ENCODE measurements at regions not wholly inside any gene's neighbourhood (a gene's known extent, or its start where the extent isn't known, plus 50 kb on each side); places are given as distances from the start of the nearest gene placed in this dataset.

DNA sequence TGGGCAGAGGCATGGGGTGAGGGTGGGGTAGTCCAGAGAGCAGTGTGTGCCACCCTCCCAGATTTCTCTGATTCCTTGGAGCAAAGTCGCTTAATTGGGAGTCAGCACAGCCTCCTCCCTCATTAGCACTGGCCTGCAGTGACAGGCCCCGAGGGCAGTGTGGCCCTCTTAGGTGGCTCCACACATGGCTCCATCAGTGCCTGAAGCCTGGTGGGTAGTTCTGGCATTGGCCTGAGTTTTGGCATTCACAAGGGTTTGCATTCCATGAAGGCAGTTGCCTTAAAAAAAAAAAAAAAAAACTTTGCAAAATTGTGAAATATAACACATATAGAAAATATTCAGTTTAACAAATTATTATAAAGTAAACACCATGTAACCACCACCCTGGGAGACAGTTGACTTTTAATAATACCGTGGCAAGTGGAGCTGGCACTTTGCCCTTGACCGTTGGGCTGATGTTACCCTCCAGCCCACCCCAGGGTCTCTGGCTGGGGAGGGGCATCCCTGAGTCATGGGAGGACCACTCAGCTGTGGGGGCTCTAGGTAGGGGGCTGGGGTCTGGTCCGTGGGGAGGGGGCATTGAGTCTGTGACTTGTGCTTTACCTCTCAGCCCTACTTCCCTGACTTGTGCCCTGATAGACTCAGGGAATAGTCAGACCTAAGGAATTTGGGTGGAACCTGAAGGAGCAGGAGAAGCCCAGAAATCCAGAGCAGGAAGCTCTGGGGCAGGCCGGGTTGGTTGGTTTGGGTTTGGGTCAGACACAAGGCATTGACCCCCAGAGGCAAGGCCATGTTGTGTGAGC is 51.3 kb upstream of the PITX1 start:
- Histone ChIP-seq H3K36me3 (ENCODE audit: control insufficient read depth in 2 of 3, insufficient read depth in 3 of 3, low read length in 3 of 3) (no peaks in the 10 kb centered on the region), H3K4me3 (ENCODE audit: low read length) (no peak overlapping the region), H3K27me3 (ENCODE audit: control insufficient read depth in 2 of 2, insufficient read depth in 2 of 2, low read length in 2 of 2) (peaks cover 0 to 3% of the 10 kb centered on the region in 2 donors), H3K4me1 (ENCODE audit: control insufficient read depth in 2 of 2, insufficient read depth in 2 of 2, low read length in 2 of 2) (no peaks in the 10 kb centered on the region), H3K9me3 (ENCODE audit: control insufficient read depth in 2 of 3, low read length in 3 of 3) (no peaks in the 10 kb centered on the region), H3K27ac (ENCODE audit: low read depth, low read length) (no peak overlapping the region)
- no peaks in the 10 kb centered on the region for H3K36me3 Mint-ChIP-seq
- peaks cover 0 to 25% (median 11%) of the 10 kb centered on the region in 11 donors for H3K9me3 Mint-ChIP-seq
- intact Hi-C loops (cut with micrococcal nuclease): no loop called here
- CTCF ChIA-PET: no interaction called here
- DNase-seq: no peak
- H3K4me1 Mint-ChIP-seq: no peaks in the 10 kb centered on the region
- no peak for ATAC-seq
- POLR2A ChIA-PET: no interaction called here
- H3K27ac Mint-ChIP-seq: no peak overlapping the region
- H3K27me3 Mint-ChIP-seq: peaks cover 8 to 37% (median 31%) of the 10 kb centered on the region in 5 donors
- no peak overlapping the region for H3K4me3 Mint-ChIP-seq

All from naive thymus-derived CD4-positive, alpha-beta T cell (primary cell).